ENCODE measurements at regions not wholly inside any gene's neighbourhood (a gene's known extent, or its start where the extent isn't known, plus 50 kb on each side); places are given as distances from the start of the nearest gene placed in this dataset.

GRCh38 chr4:123755655-123756054, 359.1 kb downstream of the SPRY1 start:
- TF ChIP-seq CTCF (IDR thresholded peaks at IDR 0.05) (no peak), POLR2A (IDR thresholded peaks at IDR 0.05) (no peak)
